ENCODE measurements at regions not wholly inside any gene's neighbourhood (a gene's known extent, or its start where the extent isn't known, plus 50 kb on each side); places are given as distances from the start of the nearest gene placed in this dataset.

DNA sequence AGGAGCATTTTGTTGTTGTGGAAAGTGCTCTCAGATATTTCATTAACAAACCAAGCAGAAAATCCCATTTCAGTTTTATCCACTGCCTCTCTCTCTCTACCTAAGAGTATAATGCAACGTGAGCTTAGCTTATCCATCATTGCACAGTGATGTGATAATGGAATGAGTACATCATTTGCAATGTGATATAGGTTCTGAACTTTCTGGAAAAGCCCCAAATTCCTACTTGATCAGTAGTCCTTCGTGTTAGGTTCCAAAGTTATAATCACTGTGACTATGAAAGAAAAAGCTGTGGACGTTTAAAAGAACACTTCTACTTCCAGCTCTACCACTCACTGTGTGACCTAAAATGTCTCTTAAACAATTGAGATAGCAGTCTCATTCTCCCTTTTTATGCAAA is 76.4 kb upstream of the PRMT6 start:
- no peak for TF ChIP-seq TAF1 (IDR thresholded peaks at IDR 0.05; ENCODE audit: low read depth, low read length)
- no peak for TF ChIP-seq POLR2A (IDR thresholded peaks at IDR 0.05; ENCODE audit: low read depth, low read length)
